ENCODE measurements at regions not wholly inside any gene's neighbourhood (a gene's known extent, or its start where the extent isn't known, plus 50 kb on each side); places are given as distances from the start of the nearest gene placed in this dataset.

DNA sequence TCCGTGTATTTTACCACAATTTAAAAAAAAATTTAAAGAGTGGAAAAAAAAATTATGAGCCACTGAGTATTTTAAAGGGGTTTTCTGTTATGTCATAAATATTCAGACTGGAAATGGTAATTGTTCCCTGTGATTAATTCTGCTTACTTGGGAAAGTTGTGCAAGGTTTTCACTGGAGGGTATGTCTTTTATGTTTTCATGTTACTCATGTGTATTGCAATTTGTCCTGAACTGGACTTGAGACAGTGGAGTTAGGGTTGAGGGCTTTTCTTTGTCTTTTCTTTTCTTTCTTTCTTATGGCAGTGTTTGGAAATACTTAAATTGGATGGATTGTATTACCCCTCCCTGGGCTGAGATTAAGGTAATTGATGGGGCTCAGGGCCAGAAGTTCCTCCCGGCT, 257.7 kb downstream of the BAMBI start:
- no peak for TF ChIP-seq YY1 (IDR thresholded peaks at IDR 0.05; ENCODE audit: insufficient read depth, insufficient read length)
- TF ChIP-seq SUZ12 (IDR thresholded peaks at IDR 0.05; ENCODE audit: extremely low read depth, insufficient read depth, insufficient read length): no peak
- TF ChIP-seq ZNF274 (IDR thresholded peaks at IDR 0.05; ENCODE audit: low read depth, low read length): no peak
